GM12878 (cell line): ENCODE measurements at regions not wholly inside any gene's neighbourhood (a gene's known extent, or its start where the extent isn't known, plus 50 kb on each side); places are given as distances from the start of the nearest gene placed in this dataset.

Experiments used
- ATAC-seq: fragments of 200-7000 bp; cut with Tn5 transposase; 3 replicates; pipeline ENCODE4 v1.9.1; 2020; ENCODE audit warnings: mild to moderate bottlenecking, moderate library complexity
- BruUV-seq: library from RNA; stranded (reverse); fragments of 400-500 nt; replicated peaks from 2 replicates; lab custom pipeline; 2021; lab: Mats Ljungman, UMichigan
- CTCF ChIA-PET: fragments of 300-600 bp; sonication (Branson Sonifier 250); formaldehyde crosslinking; extraction: SDS; loops from one replicate; lab custom pipeline; 2021; ENCODE audit warnings: inconsistent platforms; lab: Yijun Ruan, JAX
- POLR2A ChIA-PET: fragments of 350-600 bp; formaldehyde crosslinking; extraction: SDS; loops from one replicate; lab custom pipeline; 2021; ENCODE audit warnings: inconsistent platforms; lab: Charles Lee
- RAD21 ChIA-PET: fragments of 300-600 bp; sonication (Branson Sonifier 250); formaldehyde crosslinking; loops from one replicate; lab custom pipeline; 2023; ENCODE audit warnings: antibody characterized with exemption; ENCODE audit not compliant: unreplicated experiment; lab: Charles Lee
- SMC1A ChIA-PET: fragments of 300-600 bp; sonication (Branson Sonifier 250); formaldehyde crosslinking; loops from one replicate; lab custom pipeline; 2023; ENCODE audit not compliant: unreplicated experiment, uncharacterized antibody; lab: Charles Lee
- DNase-seq: peaks from one replicate; pipeline ENCODE4 v3.0.0-alpha.2; 2011; ENCODE audit warnings: low read depth, low spot score
- FAIRE-seq: peaks from 3 replicates; lab custom pipeline; 2011; peaks lifted over from hg19 to GRCh38; lab: Jason Lieb, UNC
- H2AFZ ChIP-seq: 2 replicates; pipeline ENCODE4 v1.6.0; 2011; ENCODE audit warnings: low read depth, low read length, control low read depth; ENCODE audit not compliant: control insufficient read depth
- H3K27ac ChIP-seq: 2 replicates; pipeline ENCODE4 v1.5.1; 2011; ENCODE audit warnings: control low read depth; ENCODE audit not compliant: control insufficient read depth, insufficient read depth
- H3K27me3 ChIP-seq, 2 experiments: replicated peaks in 1 of 2; 2 replicates each; pipeline versions ENCODE4 v1.6.0 to v1.6.1; 2011; ENCODE audit warnings: low read length in 1 of 2; ENCODE audit not compliant: control insufficient read depth in 2 of 2, insufficient read depth in 2 of 2
- H3K36me3 ChIP-seq, 2 experiments: 2 replicates each; pipeline ENCODE4 v1.5.1; 2011; ENCODE audit warnings: low read length in 1 of 2; ENCODE audit not compliant: control insufficient read depth in 2 of 2, insufficient read depth in 2 of 2
- H3K4me1 ChIP-seq: 2 replicates; pipeline ENCODE4 v1.6.1; 2011; ENCODE audit warnings: mild to moderate bottlenecking, low read length, moderate library complexity, mixed read lengths; ENCODE audit not compliant: control insufficient read depth, insufficient read depth
- H3K4me2 ChIP-seq: 2 replicates; pipeline ENCODE4 v1.6.0; 2011; ENCODE audit warnings: control low read depth; ENCODE audit not compliant: control insufficient read depth, insufficient read depth
- H3K4me3 ChIP-seq: fragments of 200-600 bp; sonication (generic); 2 replicates; pipeline ENCODE4 v1.5.1; 2016
- H3K79me2 ChIP-seq: 2 replicates; pipeline ENCODE4 v1.6.0; 2011; ENCODE audit warnings: low read length; ENCODE audit not compliant: control insufficient read depth, insufficient read depth
- H3K9ac ChIP-seq: 2 replicates; pipeline ENCODE4 v1.8.0; 2011; ENCODE audit warnings: low read length, control low read depth, mixed read lengths; ENCODE audit not compliant: control insufficient read depth, insufficient read depth
- H3K9me3 ChIP-seq: replicated peaks from 3 replicates; pipeline ENCODE4 v1.5.1; 2011; ENCODE audit warnings: mild to moderate bottlenecking, low read length; ENCODE audit not compliant: control insufficient read depth, insufficient read depth
- H4K20me1 ChIP-seq: 2 replicates; pipeline ENCODE4 v1.6.0; 2011; ENCODE audit not compliant: control insufficient read depth, insufficient read depth
- GATAD2B ChIP-seq: fragments of 450-650 bp; conservative IDR thresholded peaks from 2 replicates; pipeline ENCODE4 v1.6.1; 2017; ENCODE audit warnings: low read depth, mild to moderate bottlenecking, moderate library complexity
- MLLT1 ChIP-seq: fragments of 450-650 bp; IDR thresholded peaks from 2 replicates; pipeline ENCODE4 v1.6.1; 2016; ENCODE audit warnings: mild to moderate bottlenecking
- SPI1 ChIP-seq: IDR thresholded peaks from 2 replicates; pipeline ENCODE4 v1.6.1; 2011; ENCODE audit warnings: low read depth, mild to moderate bottlenecking, low read length, moderate library complexity, borderline replicate concordance; ENCODE audit not compliant: insufficient read depth
- whole genome bisulfite sequencing: methylation state at CpG from one replicate; pipeline ENCODE4 v1.1.6; 2016; ENCODE audit warnings: low lambda C conversion rate; ENCODE audit not compliant: insufficient replicate concordance, insufficient coverage; ENCODE audit errors: missing lambda C conversion rate; 5-methylcytosine and 5-hydroxymethylcytosine counted together
- in situ Hi-C: fragments of 300-500 bp; cut with MboI; formaldehyde crosslinking; loops from 9 replicates; pipeline ENCODE4 v1.14.3; 2018; ENCODE audit warnings: mixed read lengths
- intact Hi-C: fragments of 100-400 bp; cut with micrococcal nuclease; formaldehyde crosslinking; loops from one replicate; pipeline ENCODE4 v1.14.2; 2022; ENCODE audit not compliant: unreplicated experiment
- TF ChIP-seq, protein P1 (sequence below): fragments of 450-650 bp; IDR thresholded peaks from 2 replicates; pipeline ENCODE4 v1.6.1; 2016; ENCODE audit warnings: mild to moderate bottlenecking

- TF ChIP-seq GATAD2B = no peak
- TF ChIP-seq SPI1 = no peak
Measured at GRCh38 chr10:128908499-128908898, 558.5 kb upstream of the MGMT start (continued).

DNA sequence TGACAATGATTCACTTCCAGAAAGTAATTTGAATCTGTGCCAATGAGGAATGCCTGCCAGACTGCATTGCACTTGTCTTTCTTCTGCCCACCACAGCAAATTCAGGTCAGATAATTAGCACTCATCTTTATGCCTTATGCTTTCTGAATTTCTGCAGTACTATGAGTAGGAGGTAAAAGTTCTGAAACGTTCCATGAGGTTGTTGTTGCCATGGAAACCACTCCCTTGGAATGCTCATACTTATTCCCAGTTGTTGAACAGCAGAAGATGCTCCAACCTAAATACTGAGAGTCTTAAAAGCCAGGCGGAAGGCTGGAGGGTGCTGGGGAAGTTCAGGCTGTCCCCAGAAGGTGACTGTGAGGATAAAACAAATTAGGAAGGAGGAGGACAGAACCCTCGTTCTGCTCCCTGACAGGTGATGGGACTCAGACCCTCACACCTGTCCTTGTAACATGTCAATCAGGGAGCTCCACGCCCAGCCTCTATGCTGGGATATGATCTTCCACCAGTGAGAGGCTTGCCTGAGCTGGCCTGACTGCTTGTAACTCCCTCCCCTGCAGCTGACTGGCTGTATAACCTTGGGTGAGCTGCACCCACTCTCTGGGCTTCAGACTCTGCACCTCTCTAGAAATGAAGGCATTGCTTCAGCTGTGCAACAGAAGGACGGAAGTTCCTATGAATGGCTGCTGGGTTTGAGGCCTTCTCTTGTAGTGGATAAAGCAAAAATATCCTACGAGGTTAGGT is 554.3 kb upstream of the MGMT start:
- BruUV-seq = no TSS peak
- DNase-seq = no peak
- 1% methylated on average over 6 of the region's 6 CpGs for WGBS
- intact Hi-C loops = no loop called here
- Histone ChIP-seq H3K4me1 (no peaks in the 10 kb centered on the region), H3K27ac (no peak overlapping the region), H3K4me2 (no peak overlapping the region), H3K79me2 (no peaks in the 10 kb centered on the region), H2AFZ (no peak overlapping the region), H3K9ac (no peak overlapping the region), H4K20me1 (no peaks in the 10 kb centered on the region), H3K36me3 (no peaks in the 10 kb centered on the region), H3K27me3 (no peaks in the 10 kb centered on the region), H3K9me3 (no peaks in the 10 kb centered on the region), H3K4me3 (no peak overlapping the region)
- in situ Hi-C loops = no loop called here
- CTCF ChIA-PET = no interaction called here
- no peak for ATAC-seq
- FAIRE-seq = no peak
- RAD21 ChIA-PET = no interaction called here
- POLR2A ChIA-PET = no interaction called here
- SMC1A ChIA-PET = no interaction called here
- TF ChIP-seq MLLT1 = no peak
- TF ChIP-seq, protein P1, sequence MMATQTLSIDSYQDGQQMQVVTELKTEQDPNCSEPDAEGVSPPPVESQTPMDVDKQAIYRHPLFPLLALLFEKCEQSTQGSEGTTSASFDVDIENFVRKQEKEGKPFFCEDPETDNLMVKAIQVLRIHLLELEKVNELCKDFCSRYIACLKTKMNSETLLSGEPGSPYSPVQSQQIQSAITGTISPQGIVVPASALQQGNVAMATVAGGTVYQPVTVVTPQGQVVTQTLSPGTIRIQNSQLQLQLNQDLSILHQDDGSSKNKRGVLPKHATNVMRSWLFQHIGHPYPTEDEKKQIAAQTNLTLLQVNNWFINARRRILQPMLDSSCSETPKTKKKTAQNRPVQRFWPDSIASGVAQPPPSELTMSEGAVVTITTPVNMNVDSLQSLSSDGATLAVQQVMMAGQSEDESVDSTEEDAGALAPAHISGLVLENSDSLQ = peak; percentile 19; the same call in 1 of the 2 replicates
